SK-N-MC (cell line): ENCODE measurements at regions not wholly inside any gene's neighbourhood (a gene's known extent, or its start where the extent isn't known, plus 50 kb on each side); places are given as distances from the start of the nearest gene placed in this dataset.

ENCODE experiments used
- DNase-seq: peaks from one replicate; pipeline ENCODE4 v3.0.0-alpha.2; 2011; ENCODE audit warnings: low read depth, low spot score
- H3K27ac ChIP-seq: fragments of 200-600 bp; sonication (generic); 2 replicates; pipeline ENCODE4 v1.5.1; 2016; ENCODE audit warnings: mixed run types
- H3K36me3 ChIP-seq: fragments of 200-600 bp; sonication (generic); 2 replicates; pipeline ENCODE4 v1.6.1; 2017; ENCODE audit warnings: antibody characterized with exemption, low read length, mixed read lengths; ENCODE audit not compliant: insufficient read depth
- H3K4me3 ChIP-seq: fragments of 200-600 bp; sonication (generic); 2 replicates; pipeline ENCODE4 v1.5.1; 2016
- H3K9ac ChIP-seq: fragments of 200-600 bp; sonication (generic); 2 replicates; pipeline ENCODE4 v1.8.0; 2017; ENCODE audit warnings: mixed run types, mixed read lengths; ENCODE audit not compliant: insufficient read length
- H3K9me3 ChIP-seq: fragments of 200-600 bp; sonication (generic); 2 replicates; pipeline ENCODE4 v1.6.1; 2017; ENCODE audit warnings: low read depth, mild to moderate bottlenecking, antibody characterized with exemption, low read length, moderate library complexity, mixed read lengths
- EZH2 ChIP-seq: fragments of 200-600 bp; sonication (generic); IDR thresholded peaks from one replicate; pipeline ENCODE4 v1.6.1; 2017; ENCODE audit warnings: antibody characterized with exemption
- FOXP2 ChIP-seq: optimal IDR thresholded peaks from 2 replicates; pipeline ENCODE3; 2011; ENCODE audit warnings: mild to moderate bottlenecking, moderate library complexity; ENCODE audit not compliant: insufficient read depth; ENCODE audit errors: extremely low read length, control extremely low read depth
- POLR2AphosphoS5 ChIP-seq: IDR thresholded peaks from 2 replicates; pipeline ENCODE4 v1.6.1; 2012; ENCODE audit warnings: mild to moderate bottlenecking, low read depth, low read length, borderline replicate concordance

GRCh38 chr5:112684737-112685136 is 52.9 kb upstream of the APC start:
- Histone ChIP-seq H3K4me3 (no peak overlapping the region), H3K9me3 (no peaks in the 10 kb centered on the region), H3K36me3 (no peaks in the 10 kb centered on the region), H3K9ac (no peak overlapping the region), H3K27ac (no peak overlapping the region)
- DNase-seq: no peak
- TF ChIP-seq FOXP2 (no peak), EZH2 (no peak), POLR2AphosphoS5 (no peak)

GRCh38 chr5:112685386-112685785 is 52.3 kb upstream of the APC start:
- Histone ChIP-seq H3K36me3 (no peaks in the 10 kb centered on the region), H3K9ac (no peak overlapping the region), H3K27ac (no peak overlapping the region), H3K9me3 (no peaks in the 10 kb centered on the region), H3K4me3 (no peak overlapping the region)
- no peak for DNase-seq
- no peak for TF ChIP-seq EZH2
- no peak for TF ChIP-seq FOXP2
- TF ChIP-seq POLR2AphosphoS5: no peak

DNA sequence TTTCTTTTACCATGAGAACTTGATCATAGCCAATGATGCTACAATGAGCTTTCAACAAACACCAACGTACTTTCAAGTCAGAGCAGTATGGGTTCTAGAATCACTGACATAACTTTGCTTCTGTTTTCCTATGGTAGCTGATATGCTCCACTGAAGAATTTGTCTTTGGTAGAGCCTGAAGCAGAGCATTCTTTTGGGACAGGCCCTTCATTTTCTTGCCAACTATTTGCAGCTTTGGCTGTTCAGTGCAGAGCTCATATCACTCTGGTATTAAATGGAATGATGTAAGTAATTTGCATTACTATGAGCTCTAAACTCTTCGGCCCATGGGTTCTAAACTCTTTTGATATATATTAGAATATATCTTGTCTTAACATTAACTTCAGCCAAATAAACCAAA is 51.8 kb upstream of the APC start:
- DNase-seq: no peak
- Histone ChIP-seq H3K9ac (no peak overlapping the region), H3K36me3 (no peaks in the 10 kb centered on the region), H3K4me3 (no peak overlapping the region), H3K9me3 (no peaks in the 10 kb centered on the region), H3K27ac (no peak overlapping the region)
- TF ChIP-seq EZH2: no peak
- no peak for TF ChIP-seq FOXP2
- TF ChIP-seq POLR2AphosphoS5: no peak

- no peak overlapping the region for H3K4me3 ChIP-seq
- no peak overlapping the region for H3K9ac ChIP-seq
- DNase-seq: no peak
- TF ChIP-seq FOXP2: no peak
- no peak for TF ChIP-seq EZH2
- TF ChIP-seq POLR2AphosphoS5: no peak
- H3K27ac ChIP-seq: no peak overlapping the region
- H3K36me3 ChIP-seq: no peaks in the 10 kb centered on the region
- H3K9me3 ChIP-seq: no peaks in the 10 kb centered on the region
Observed at GRCh38 chr5:112686675-112687074, 51.0 kb upstream of the APC start.

GRCh38 chr5:112687306-112687705 is 50.4 kb upstream of the APC start:
- no peak overlapping the region for H3K27ac ChIP-seq
- no peaks in the 10 kb centered on the region for H3K36me3 ChIP-seq
- no peaks in the 10 kb centered on the region for H3K9me3 ChIP-seq
- DNase-seq: no peak
- H3K9ac ChIP-seq: no peak overlapping the region
- TF ChIP-seq FOXP2 (no peak), EZH2 (no peak), POLR2AphosphoS5 (no peak)
- H3K4me3 ChIP-seq: no peak overlapping the region
